GM21381 (cell line): ENCODE measurements at regions not wholly inside any gene's neighbourhood (a gene's known extent, or its start where the extent isn't known, plus 50 kb on each side); places are given as distances from the start of the nearest gene placed in this dataset.

Experiments used
- ATAC-seq: cut with Tn5 transposase; IDR thresholded peaks from one replicate; pipeline ENCODE4 v1.9.1; 2021; ENCODE audit warnings: mild to moderate bottlenecking, moderate library complexity; ENCODE audit not compliant: unreplicated experiment

GRCh38 chr7:9958486-9958885 is 1015.2 kb upstream of the PHF14 start:
- ATAC-seq: no peak

- no peak for ATAC-seq
These were observed 1013.2 kb upstream of the PHF14 start for GRCh38 chr7:9960460-9960859.

GRCh38 chr7:9961161-9961922 is 1012.3 kb upstream of the PHF14 start:
- no peak for ATAC-seq

- ATAC-seq: no peak
These were observed 1010.9 kb upstream of the PHF14 start for GRCh38 chr7:9962742-9963141.

GRCh38 chr7:9978106-9979064 is 995.3 kb upstream of the PHF14 start:
- ATAC-seq: no peak

GRCh38 chr7:9981742-9982349 is 991.8 kb upstream of the PHF14 start:
- ATAC-seq: no peak

- ATAC-seq: no peak
These were observed 990.6 kb upstream of the PHF14 start for GRCh38 chr7:9983048-9983447.

- no peak for ATAC-seq
These were observed 958.0 kb upstream of the PHF14 start for GRCh38 chr7:10015687-10016086.

- no peak for ATAC-seq
These were observed 951.2 kb upstream of the PHF14 start for GRCh38 chr7:10022480-10022879.

- no peak for ATAC-seq
These were observed 950.7 kb upstream of the PHF14 start for GRCh38 chr7:10022957-10023356.

- ATAC-seq: no peak
These were observed 938.7 kb upstream of the PHF14 start for GRCh38 chr7:10034843-10035556.

GRCh38 chr7:10036693-10037092 is 937.0 kb upstream of the PHF14 start:
- no peak for ATAC-seq

- ATAC-seq: no peak
These were observed 935.3 kb upstream of the PHF14 start for GRCh38 chr7:10038351-10038750.

GRCh38 chr7:10040674-10041073 is 933.0 kb upstream of the PHF14 start:
- no peak for ATAC-seq

GRCh38 chr7:10070899-10071298 is 902.8 kb upstream of the PHF14 start:
- no peak for ATAC-seq

- ATAC-seq: no peak
These were observed 897.8 kb upstream of the PHF14 start for GRCh38 chr7:10075866-10076265.

- ATAC-seq: no peak
These were observed 896.9 kb upstream of the PHF14 start for GRCh38 chr7:10076660-10077300.

- no peak for ATAC-seq
These were observed 894.1 kb upstream of the PHF14 start for GRCh38 chr7:10079572-10079971.

- no peak for ATAC-seq
These were observed 890.8 kb upstream of the PHF14 start for GRCh38 chr7:10082896-10083295.

- no peak for ATAC-seq
These were observed 889.9 kb upstream of the PHF14 start for GRCh38 chr7:10083766-10084165.
